LoVo (cell line): ENCODE measurements at regions not wholly inside any gene's neighbourhood (a gene's known extent, or its start where the extent isn't known, plus 50 kb on each side); places are given as distances from the start of the nearest gene placed in this dataset.

Experiments used
- DNase-seq: peaks from one replicate; pipeline ENCODE4 v3.0.0-alpha.2; 2016; ENCODE audit warnings: low spot score

- DNase-seq: no peak
Measured at GRCh38 chr2:128751746-128752145, 433.1 kb upstream of the HS6ST1 start.

DNA sequence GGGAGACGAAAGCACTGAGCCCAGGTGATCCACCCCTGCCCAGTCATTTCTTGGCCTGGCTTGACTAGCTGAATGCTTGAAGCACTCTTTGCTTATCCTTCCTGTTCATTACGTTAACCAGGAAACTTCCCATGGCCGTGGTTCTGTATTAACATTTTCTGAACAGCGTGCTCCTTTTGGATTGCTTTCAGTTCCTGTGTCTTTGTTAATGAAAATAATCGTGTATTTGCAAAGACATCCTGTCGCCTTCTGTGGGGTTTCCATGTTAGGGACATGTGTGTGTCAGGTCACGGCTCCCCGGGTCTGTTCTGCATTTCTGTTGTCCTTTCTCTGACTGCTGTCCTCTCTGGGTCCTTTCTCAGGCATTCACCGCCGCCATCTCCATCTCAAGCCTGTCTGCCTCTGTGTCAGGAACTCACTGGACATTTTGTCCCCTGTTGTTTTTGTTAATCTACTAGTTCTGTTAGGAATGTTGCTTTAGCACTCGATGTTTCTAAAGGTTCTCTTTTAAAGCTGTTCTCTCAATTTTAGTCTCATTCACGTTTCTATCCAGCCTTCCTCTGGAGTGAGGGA lies 434.1 kb upstream of the HS6ST1 start:
- no peak for DNase-seq

GRCh38 chr2:128753321-128753720 lies 434.7 kb upstream of the HS6ST1 start:
- DNase-seq: no peak

DNA sequence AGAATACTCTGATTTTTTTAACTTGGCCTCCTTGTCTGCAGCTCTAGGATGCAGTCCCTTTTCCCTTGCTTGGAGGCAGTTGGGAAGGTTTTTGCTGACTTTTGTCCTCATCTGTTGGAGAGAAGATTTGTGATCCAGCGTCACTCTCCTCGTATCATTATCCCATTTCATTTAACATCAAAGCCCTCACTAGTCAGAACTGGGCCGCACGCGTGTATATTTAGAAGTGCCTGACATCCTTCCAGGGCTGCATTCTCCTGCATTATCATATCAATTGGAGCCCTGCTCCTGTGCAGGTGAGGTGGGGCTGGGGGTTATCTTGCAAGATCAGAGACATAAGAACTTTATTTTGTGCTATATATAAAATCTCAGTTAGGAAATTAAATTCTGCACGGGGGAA lies 435.1 kb upstream of the HS6ST1 start:
- DNase-seq: no peak

GRCh38 chr2:128754246-128754724 lies 435.6 kb upstream of the HS6ST1 start:
- DNase-seq: no peak

GRCh38 chr2:128755695-128756364 lies 437.2 kb upstream of the HS6ST1 start:
- no peak for DNase-seq

DNA sequence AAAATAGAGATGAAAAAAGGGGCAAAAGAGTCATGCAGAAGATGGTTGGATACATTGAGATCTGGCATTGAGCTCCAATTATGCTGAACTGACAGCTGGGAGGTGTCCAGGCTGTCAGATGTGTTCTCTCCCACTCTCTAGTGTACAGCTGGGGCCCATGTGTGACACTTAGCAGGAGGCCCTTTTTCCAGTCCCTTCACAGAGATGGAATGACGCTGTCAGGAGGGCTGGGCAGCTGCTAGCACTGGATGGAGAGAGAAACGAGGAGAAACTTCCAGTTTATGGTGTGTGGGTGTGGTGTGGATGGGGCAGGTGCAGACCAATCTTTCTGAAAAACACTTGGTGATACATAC lies 437.7 kb upstream of the HS6ST1 start:
- no peak for DNase-seq

GRCh38 chr2:128765811-128766210 lies 447.1 kb upstream of the HS6ST1 start:
- DNase-seq: no peak

DNA sequence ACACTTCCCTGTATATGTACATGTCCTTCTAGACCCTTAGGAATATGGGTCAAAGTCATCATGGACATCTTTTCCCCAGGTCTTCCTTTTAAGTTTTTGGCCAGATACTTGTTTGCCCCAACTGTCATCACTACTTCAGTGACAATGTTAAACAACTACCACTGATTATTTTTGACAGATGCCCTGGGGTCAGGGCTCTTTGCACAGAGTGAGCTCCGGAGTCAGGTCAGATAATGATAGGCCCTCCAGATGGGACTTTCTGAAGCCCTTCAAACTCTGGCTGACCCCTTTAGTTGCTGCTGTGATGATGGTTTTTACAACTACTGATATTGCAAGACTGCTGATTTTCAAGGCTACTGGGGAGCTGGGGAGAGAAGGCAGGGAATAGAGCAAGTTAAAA lies 449.4 kb upstream of the HS6ST1 start:
- no peak for DNase-seq

GRCh38 chr2:128769457-128770142 lies 450.9 kb upstream of the HS6ST1 start:
- no peak for DNase-seq

DNA sequence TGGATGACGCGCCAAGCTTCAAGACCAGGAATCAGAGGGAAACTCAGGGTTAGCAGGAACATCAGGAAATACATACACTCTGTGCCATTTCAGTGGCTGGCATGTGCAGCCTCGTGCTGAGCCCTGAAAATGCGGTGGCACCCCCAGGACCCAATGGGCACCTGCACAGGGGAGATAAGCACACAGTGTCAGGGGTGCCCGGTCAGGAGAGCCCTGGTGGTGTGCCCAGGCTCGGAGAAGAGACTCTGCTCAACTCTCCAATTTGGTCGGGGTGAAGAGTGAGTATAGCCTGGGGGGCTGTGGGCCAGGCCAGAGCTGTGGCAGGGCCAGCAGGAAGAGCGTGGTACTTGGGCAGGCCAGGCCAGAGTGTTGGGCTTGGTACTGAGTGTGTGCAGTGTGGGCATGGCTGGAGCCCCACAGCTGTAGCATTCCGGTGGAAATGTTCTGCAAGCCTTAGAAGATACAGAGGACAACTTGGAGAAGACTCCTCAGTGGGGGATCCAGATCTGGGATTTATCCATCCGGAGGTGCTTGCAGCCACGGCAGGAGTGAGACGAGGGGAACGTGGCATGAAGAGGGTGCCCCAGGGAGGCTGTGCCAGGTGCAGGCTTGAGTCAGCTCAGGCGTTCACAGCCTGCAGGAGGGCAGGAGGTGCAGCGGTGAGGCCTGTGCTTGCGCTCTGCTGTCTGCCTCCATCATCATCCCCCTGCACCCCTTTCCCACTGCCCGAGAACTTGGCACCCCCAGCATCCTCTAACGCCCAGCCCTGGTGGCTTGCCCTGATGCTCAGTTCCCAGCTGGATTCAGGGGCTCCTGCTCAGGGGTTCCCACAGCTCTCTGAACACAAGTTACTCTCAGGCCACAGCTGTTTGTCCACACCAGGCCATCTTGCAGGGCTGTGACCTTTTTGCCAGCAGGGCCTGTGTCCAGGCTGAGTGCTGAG lies 451.7 kb upstream of the HS6ST1 start:
- DNase-seq: no peak

DNA sequence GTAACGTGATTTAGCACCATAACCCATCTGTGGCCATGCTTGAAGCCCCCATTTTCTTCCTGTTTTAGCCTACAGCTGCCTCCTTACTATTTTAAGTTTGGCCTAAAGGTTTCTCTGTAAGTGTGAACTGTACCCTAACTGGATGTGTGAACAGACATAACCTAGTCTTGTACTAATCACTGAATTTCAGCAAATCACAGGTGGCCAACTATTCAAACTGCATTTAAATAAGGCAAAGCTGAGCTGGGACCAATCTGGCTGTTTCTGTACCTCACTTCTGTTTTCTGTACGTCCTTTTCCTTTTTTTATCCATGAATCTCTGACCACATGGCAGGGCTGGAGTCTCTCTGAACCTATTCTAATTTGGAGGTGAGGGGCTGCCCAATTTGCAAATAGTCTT lies 452.7 kb upstream of the HS6ST1 start:
- DNase-seq: no peak

DNA sequence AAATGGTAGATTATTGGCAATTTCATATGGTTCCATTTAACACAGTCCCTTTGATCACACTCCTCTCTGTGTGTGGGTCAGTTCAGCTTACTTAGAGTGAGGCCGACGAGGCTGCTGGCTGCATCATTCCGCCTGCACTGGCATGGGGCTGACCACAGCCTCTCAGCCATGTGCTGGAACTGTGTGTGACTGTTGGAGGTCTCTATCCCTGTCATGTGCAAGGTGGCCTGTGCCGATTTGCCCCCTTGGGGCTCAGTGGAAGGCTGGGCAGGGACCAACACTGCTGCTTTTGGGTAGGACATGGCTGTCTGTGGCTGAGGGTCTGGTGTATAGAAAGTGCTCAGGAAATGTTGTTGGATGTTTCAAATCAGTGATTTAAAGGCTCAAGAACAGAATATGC lies 454.0 kb upstream of the HS6ST1 start:
- DNase-seq: no peak

DNA sequence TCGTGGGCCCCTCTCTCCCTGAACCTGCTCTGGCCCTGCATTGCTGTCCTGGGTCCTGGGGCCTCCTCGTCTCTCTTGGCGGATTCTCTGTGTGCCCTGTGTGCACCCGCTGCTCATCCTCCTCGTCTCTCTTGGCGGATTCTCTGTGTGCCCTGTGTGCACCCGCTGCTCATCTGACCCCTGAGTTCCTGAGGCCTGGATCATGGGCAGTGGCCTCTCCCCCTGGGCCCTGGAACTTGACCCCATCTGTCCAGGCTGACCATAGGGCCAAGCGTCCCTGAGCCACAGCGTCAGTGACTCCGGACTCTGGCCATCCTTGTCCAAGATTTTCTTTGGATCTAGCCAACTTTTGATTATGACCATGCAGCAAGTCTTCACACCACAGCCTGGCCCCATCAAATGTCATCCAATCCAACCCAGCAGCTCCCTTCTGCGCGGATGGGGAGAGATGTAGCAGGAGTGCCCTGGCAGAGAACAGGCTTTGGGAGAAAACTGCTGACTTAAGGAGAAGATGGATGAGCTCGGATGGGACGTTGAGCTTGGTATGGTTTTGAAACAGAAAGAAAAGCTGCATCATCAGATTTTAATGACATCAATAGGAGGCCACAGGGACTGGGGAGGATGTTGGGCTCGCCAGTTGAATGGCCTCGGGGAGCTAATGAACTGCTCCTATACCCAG lies 455.1 kb upstream of the HS6ST1 start:
- no peak for DNase-seq

- DNase-seq: no peak
Measured at GRCh38 chr2:128774320-128775216, 455.9 kb upstream of the HS6ST1 start.

DNA sequence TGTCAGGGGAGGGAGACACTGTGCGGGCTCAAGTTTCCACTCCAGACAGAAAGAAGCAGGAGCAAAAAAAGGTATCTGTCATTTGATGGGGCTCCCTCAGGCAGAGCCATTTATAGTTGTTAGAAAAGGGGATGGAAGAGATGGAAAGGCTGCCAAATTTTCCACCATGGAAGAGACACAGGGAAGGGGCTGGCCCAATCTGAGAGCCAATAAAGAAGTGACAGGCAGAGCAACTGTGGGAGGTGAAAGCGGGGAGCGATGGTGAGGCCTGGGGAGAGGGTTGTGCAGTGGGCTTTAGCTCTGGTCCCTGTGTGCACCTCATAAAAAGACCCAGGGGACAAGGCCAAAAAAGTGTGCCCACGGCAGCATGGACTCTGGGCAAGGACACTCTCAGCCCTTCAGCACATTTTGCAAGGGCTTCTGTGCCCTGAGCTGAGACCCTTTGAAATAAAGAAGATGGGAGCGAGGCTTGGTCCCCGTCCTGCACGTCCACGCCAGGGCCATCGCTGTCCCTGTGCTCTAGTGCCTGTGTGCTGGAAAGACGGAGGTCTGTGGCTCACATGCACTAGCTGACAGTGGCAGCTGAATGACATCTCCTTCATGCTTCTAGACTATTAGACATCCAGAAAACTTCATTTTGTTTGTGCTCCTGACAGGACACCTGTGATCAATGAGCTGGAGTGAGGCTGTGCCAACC lies 456.7 kb upstream of the HS6ST1 start:
- no peak for DNase-seq

- no peak for DNase-seq
Measured at GRCh38 chr2:128775914-128776285, 457.2 kb upstream of the HS6ST1 start.

GRCh38 chr2:128776461-128777195 lies 458.0 kb upstream of the HS6ST1 start:
- no peak for DNase-seq

DNA sequence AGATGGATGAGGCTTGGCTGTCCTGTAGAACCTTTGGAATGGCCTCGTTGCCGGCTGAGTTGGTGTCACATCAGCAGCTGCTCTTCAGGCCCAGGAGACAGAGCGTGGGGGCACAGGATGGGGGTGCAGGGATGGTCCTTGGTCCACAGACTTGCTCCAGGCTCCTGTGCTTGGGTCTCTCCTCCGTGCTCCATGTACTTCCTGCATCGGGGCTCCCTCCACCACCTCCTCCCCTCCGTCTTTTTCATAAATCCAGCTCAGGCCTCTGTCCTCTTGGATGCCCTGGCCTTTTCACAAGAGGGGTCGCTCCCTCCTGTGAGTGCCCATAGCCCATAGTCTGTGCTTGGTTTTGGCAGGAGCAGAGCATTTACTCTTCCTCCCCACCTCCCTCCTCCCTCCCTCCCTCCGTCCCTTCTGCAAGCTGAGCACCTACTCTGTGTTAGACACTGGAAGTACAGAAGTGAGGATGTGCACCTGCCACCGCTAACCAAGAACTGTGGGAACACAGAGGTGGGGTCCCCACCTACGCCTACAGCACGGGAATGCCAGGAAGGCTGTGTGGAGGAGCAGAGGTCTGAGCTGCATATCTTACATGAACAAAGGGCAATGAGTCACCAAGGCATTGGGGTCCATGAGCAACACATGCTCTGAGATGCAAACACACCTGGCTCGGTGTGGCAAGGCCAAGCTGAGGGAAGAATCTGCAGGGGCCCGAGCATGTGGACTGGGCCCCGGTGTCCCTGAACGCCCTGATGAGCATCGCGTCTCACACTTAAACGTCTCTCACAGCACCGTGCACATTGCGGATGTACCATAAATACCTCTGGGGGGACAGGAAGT lies 458.7 kb upstream of the HS6ST1 start:
- no peak for DNase-seq
